ENCODE measurements at regions not wholly inside any gene's neighbourhood (a gene's known extent, or its start where the extent isn't known, plus 50 kb on each side); places are given as distances from the start of the nearest gene placed in this dataset.

- ATAC-seq (no peak), FAIRE-seq (no peak), DNase-seq (ENCODE audit: low read depth, low spot score) (no peak)
- no peak for TF ChIP-seq HDAC2 (IDR thresholded peaks at IDR 0.05)
- no peak for TF ChIP-seq HSF1 (IDR thresholded peaks at IDR 0.05; ENCODE audit: low read depth, low read length)
- no peak for TF ChIP-seq CBX3 (IDR thresholded peaks at IDR 0.05; ENCODE audit: borderline replicate concordance, low read depth)
- TF ChIP-seq CHD4 (IDR thresholded peaks at IDR 0.05) = no peak
- no peak for TF ChIP-seq ZBED1 (IDR thresholded peaks at IDR 0.05; ENCODE audit: borderline replicate concordance)
- TF ChIP-seq NFYA (IDR thresholded peaks at IDR 0.05; ENCODE audit: borderline replicate concordance, low read depth, low read length) = no peak
- TF ChIP-seq, protein P1, sequence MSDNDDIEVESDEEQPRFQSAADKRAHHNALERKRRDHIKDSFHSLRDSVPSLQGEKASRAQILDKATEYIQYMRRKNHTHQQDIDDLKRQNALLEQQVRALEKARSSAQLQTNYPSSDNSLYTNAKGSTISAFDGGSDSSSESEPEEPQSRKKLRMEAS (IDR thresholded peaks at IDR 0.05; ENCODE audit: low read depth, low read length) = no peak
- TF ChIP-seq SMC3 (IDR thresholded peaks at IDR 0.05; ENCODE audit: borderline replicate concordance, low read length) = no peak
- no peak for TF ChIP-seq ZNF384 (IDR thresholded peaks at IDR 0.05; ENCODE audit: borderline replicate concordance, low read depth, low read length)
- TF ChIP-seq HDGF (IDR thresholded peaks at IDR 0.05) = no peak
- no peaks in the 10 kb centered on the region for H4K20me1 ChIP-seq (ENCODE audit: control insufficient read depth, insufficient read depth)
- ChIA-PET SMC1A (ENCODE audit: uncharacterized antibody, unreplicated experiment) (no interaction called here), RAD21 (ENCODE audit: unreplicated experiment) (no interaction called here), CTCF (no interaction called here), POLR2A (no interaction called here)
- H3K27me3 ChIP-seq (replicated peaks in 1 of 2; ENCODE audit: control insufficient read depth in 2 of 2, insufficient read depth in 2 of 2, low read length in 1 of 2) = no peaks in the 10 kb centered on the region
- H3K4me2 ChIP-seq (ENCODE audit: control insufficient read depth, insufficient read depth) = no peak overlapping the region
- no peaks in the 10 kb centered on the region for H3K9me3 ChIP-seq (replicated peaks; ENCODE audit: control insufficient read depth, insufficient read depth, low read length)
- no peaks in the 10 kb centered on the region for H3K79me2 ChIP-seq (ENCODE audit: control insufficient read depth, insufficient read depth, low read length)
- 31% methylated on average over 3 of the region's 3 CpGs for WGBS (ENCODE audit: insufficient coverage, insufficient replicate concordance, low lambda C conversion rate, missing lambda C conversion rate)
- no peaks in the 10 kb centered on the region for H3K36me3 ChIP-seq (ENCODE audit: control insufficient read depth in 2 of 2, insufficient read depth in 2 of 2, low read length in 1 of 2)
- H2AFZ ChIP-seq (ENCODE audit: control insufficient read depth, low read depth, low read length) = no peak overlapping the region
- no peak overlapping the region for H3K4me3 ChIP-seq
- no peak overlapping the region for H3K9ac ChIP-seq (ENCODE audit: control insufficient read depth, insufficient read depth, low read length)
- no TSS peak for BruUV-seq (replicated peaks)
- no peak overlapping the region for H3K27ac ChIP-seq (ENCODE audit: control insufficient read depth, insufficient read depth)
- no peaks in the 10 kb centered on the region for H3K4me1 ChIP-seq (ENCODE audit: control insufficient read depth, insufficient read depth, low read length)
- intact Hi-C loops (cut with micrococcal nuclease; ENCODE audit: unreplicated experiment) (no loop called here), in situ Hi-C loops (cut with MboI) (no loop called here)
These were observed 137.9 kb downstream of the PDCD6IP start for GRCh38 chr3:33936171-33936920.
